NCI-H510A treated with DMSO at 0.1 percent for 48 hours (cell line): ENCODE measurements at regions not wholly inside any gene's neighbourhood (a gene's known extent, or its start where the extent isn't known, plus 50 kb on each side); places are given as distances from the start of the nearest gene placed in this dataset.
"Not testable (repeated sequence)": the region's sequence is repeated elsewhere in the genome, so short reads cannot be mapped to it uniquely, and the experiment has no call there.

Experiments used
- DNase-seq: peaks from one replicate; lab custom pipeline; 2025; lab: John Stamatoyannopoulos, UW

GRCh38 chr11:87764075-87764474, 411.2 kb downstream of the RAB38 start:
- DNase-seq = not testable (repeated sequence)

- no peak for DNase-seq
Observed at GRCh38 chr11:87754685-87755084, 420.6 kb downstream of the RAB38 start.

- no peak for DNase-seq
Observed at GRCh38 chr11:87753143-87753542, 422.1 kb downstream of the RAB38 start.

GRCh38 chr11:87743007-87743406, 432.2 kb downstream of the RAB38 start:
- no peak for DNase-seq

- DNase-seq = no peak
Observed at GRCh38 chr11:87740968-87741367, 434.3 kb downstream of the RAB38 start.

- DNase-seq = no peak
Observed at GRCh38 chr11:87740451-87740850, 434.8 kb downstream of the RAB38 start.

- DNase-seq = no peak
Observed at GRCh38 chr11:87739766-87740165, 435.5 kb downstream of the RAB38 start.

GRCh38 chr11:87739261-87739660, 436.0 kb downstream of the RAB38 start:
- DNase-seq = no peak

GRCh38 chr11:87736928-87737327, 438.3 kb downstream of the RAB38 start:
- no peak for DNase-seq

GRCh38 chr11:87726506-87726905, 448.7 kb downstream of the RAB38 start:
- DNase-seq = no peak

GRCh38 chr11:87724358-87724757, 450.9 kb downstream of the RAB38 start:
- DNase-seq = no peak

- DNase-seq = no peak
Observed at GRCh38 chr11:87722756-87723565, 452.3 kb downstream of the RAB38 start.

- no peak for DNase-seq
Observed at GRCh38 chr11:87719326-87720073, 455.7 kb downstream of the RAB38 start.

- peak; percentile 8 for DNase-seq
Observed at GRCh38 chr11:87712802-87713202, 462.4 kb downstream of the RAB38 start.

GRCh38 chr11:87712391-87712790, 462.9 kb downstream of the RAB38 start:
- no peak for DNase-seq

GRCh38 chr11:87703589-87703988, 471.7 kb downstream of the RAB38 start:
- DNase-seq = not testable (repeated sequence)

GRCh38 chr11:87675993-87676392, 499.2 kb downstream of the RAB38 start:
- DNase-seq = no peak

GRCh38 chr11:87666730-87667129, 508.5 kb downstream of the RAB38 start:
- DNase-seq = no peak

- no peak for DNase-seq
Observed at GRCh38 chr11:87662287-87662686, 513.0 kb downstream of the RAB38 start.

GRCh38 chr11:87660926-87661660, 514.1 kb downstream of the RAB38 start:
- no peak for DNase-seq

GRCh38 chr11:87659807-87660206, 515.4 kb downstream of the RAB38 start:
- DNase-seq = no peak

GRCh38 chr11:87645626-87646025, 529.6 kb downstream of the RAB38 start:
- no peak for DNase-seq
